SK-N-MC (cell line): ENCODE measurements at regions not wholly inside any gene's neighbourhood (a gene's known extent, or its start where the extent isn't known, plus 50 kb on each side); places are given as distances from the start of the nearest gene placed in this dataset.

Experiments used
- DNase-seq: peaks from one replicate; pipeline ENCODE4 v3.0.0-alpha.2; 2011; ENCODE audit warnings: low read depth, low spot score
- H3K27ac ChIP-seq: fragments of 200-600 bp; sonication (generic); 2 replicates; pipeline ENCODE4 v1.5.1; 2016; ENCODE audit warnings: mixed run types
- H3K36me3 ChIP-seq: fragments of 200-600 bp; sonication (generic); 2 replicates; pipeline ENCODE4 v1.6.1; 2017; ENCODE audit warnings: antibody characterized with exemption, low read length, mixed read lengths; ENCODE audit not compliant: insufficient read depth
- H3K4me3 ChIP-seq: fragments of 200-600 bp; sonication (generic); 2 replicates; pipeline ENCODE4 v1.5.1; 2016
- H3K9ac ChIP-seq: fragments of 200-600 bp; sonication (generic); 2 replicates; pipeline ENCODE4 v1.8.0; 2017; ENCODE audit warnings: mixed run types, mixed read lengths; ENCODE audit not compliant: insufficient read length
- H3K9me3 ChIP-seq: fragments of 200-600 bp; sonication (generic); 2 replicates; pipeline ENCODE4 v1.6.1; 2017; ENCODE audit warnings: low read depth, mild to moderate bottlenecking, antibody characterized with exemption, low read length, moderate library complexity, mixed read lengths
- EZH2 ChIP-seq: fragments of 200-600 bp; sonication (generic); IDR thresholded peaks from one replicate; pipeline ENCODE4 v1.6.1; 2017; ENCODE audit warnings: antibody characterized with exemption
- FOXP2 ChIP-seq: optimal IDR thresholded peaks from 2 replicates; pipeline ENCODE3; 2011; ENCODE audit warnings: mild to moderate bottlenecking, moderate library complexity; ENCODE audit not compliant: insufficient read depth; ENCODE audit errors: extremely low read length, control extremely low read depth
- POLR2AphosphoS5 ChIP-seq: IDR thresholded peaks from 2 replicates; pipeline ENCODE4 v1.6.1; 2012; ENCODE audit warnings: mild to moderate bottlenecking, low read depth, low read length, borderline replicate concordance

DNA sequence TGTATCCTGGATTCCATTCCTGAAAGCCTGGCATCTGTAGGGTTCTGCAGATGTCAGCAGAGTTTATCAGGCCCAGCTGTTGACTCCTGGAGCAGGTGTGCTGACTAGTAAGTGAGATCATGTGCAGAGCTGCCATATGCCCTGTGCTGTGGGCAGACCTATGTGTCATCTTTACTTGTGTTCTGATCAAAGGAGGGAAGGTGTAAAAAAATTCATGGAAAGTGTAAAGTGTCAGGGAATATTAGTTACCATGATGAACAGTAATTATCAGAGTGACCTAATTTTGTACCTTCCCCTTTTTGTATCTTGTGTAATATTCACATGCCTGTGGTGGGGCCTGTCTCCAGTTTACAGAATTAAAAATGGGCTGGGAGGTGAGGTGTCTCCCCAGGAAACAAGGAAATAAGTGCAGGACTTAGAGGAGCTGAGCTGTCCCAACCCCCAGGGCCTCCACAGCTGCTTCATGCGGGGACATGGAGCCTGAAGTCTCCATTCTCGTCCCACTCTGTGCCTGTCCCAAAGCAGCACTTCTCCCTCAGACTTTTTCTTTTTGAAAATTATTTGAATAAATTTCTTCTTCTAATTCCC is 148.2 kb upstream of the GGTLC1 start:
- no peak overlapping the region for H3K27ac ChIP-seq
- no peaks in the 10 kb centered on the region for H3K9me3 ChIP-seq
- no peaks in the 10 kb centered on the region for H3K36me3 ChIP-seq
- no peak for TF ChIP-seq FOXP2
- no peak for TF ChIP-seq EZH2
- no peak for TF ChIP-seq POLR2AphosphoS5
- H3K9ac ChIP-seq, result no peak overlapping the region
- DNase-seq, result no peak
- no peak overlapping the region for H3K4me3 ChIP-seq

GRCh38 chr20:24135781-24136180 is 147.2 kb upstream of the GGTLC1 start:
- Histone ChIP-seq H3K36me3 (no peaks in the 10 kb centered on the region), H3K27ac (no peak overlapping the region)

GRCh38 chr20:24134930-24135329 is 146.4 kb upstream of the GGTLC1 start:
- no peaks in the 10 kb centered on the region for H3K36me3 ChIP-seq
- no peak for DNase-seq
- H3K9ac ChIP-seq, result no peak overlapping the region
- no peaks in the 10 kb centered on the region for H3K9me3 ChIP-seq
- TF ChIP-seq EZH2 (no peak), POLR2AphosphoS5 (no peak), FOXP2 (no peak)
- no peak overlapping the region for H3K4me3 ChIP-seq
- H3K27ac ChIP-seq, result no peak overlapping the region

More at GRCh38 chr20:24135781-24136180, 147.2 kb upstream of the GGTLC1 start:
- no peak overlapping the region for H3K4me3 ChIP-seq
- H3K9ac ChIP-seq, result no peak overlapping the region
- no peak for TF ChIP-seq POLR2AphosphoS5
- TF ChIP-seq EZH2, result no peak
- no peak for TF ChIP-seq FOXP2
- no peaks in the 10 kb centered on the region for H3K9me3 ChIP-seq
- no peak for DNase-seq

GRCh38 chr20:24134284-24134683 is 145.7 kb upstream of the GGTLC1 start:
- no peak overlapping the region for H3K4me3 ChIP-seq
- no peaks in the 10 kb centered on the region for H3K9me3 ChIP-seq
- no peaks in the 10 kb centered on the region for H3K36me3 ChIP-seq
- no peak overlapping the region for H3K27ac ChIP-seq
- H3K9ac ChIP-seq, result no peak overlapping the region
- TF ChIP-seq POLR2AphosphoS5 (no peak), FOXP2 (no peak), EZH2 (no peak)
- no peak for DNase-seq

- Histone ChIP-seq H3K4me3 (no peak overlapping the region), H3K9me3 (no peaks in the 10 kb centered on the region), H3K9ac (no peak overlapping the region), H3K27ac (no peak overlapping the region), H3K36me3 (no peaks in the 10 kb centered on the region)
- DNase-seq, result no peak
- no peak for TF ChIP-seq FOXP2
- TF ChIP-seq EZH2, result no peak
- no peak for TF ChIP-seq POLR2AphosphoS5
Measured at GRCh38 chr20:24132246-24132645, 143.7 kb upstream of the GGTLC1 start.

DNA sequence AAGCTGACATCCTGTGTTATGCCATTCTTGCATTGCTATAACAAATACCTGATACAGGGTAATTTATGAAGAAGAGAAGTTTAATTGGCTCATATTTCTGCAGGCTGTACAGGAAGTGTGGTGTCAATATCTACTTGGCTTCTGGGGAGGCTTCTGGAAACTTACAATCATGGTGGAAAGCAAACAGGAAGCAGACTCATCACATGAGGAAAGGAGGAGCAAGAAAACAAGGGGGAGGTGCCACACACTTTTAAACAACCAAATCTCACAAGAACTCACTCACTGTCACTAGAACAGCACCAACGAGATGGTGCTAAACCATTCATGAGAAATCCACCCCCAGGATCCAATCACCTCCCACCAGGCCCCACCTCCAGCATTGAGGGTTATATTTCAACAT is 143.1 kb upstream of the GGTLC1 start:
- TF ChIP-seq POLR2AphosphoS5 (no peak), FOXP2 (no peak), EZH2 (no peak)
- Histone ChIP-seq H3K9me3 (no peaks in the 10 kb centered on the region), H3K27ac (no peak overlapping the region), H3K36me3 (no peaks in the 10 kb centered on the region), H3K4me3 (no peak overlapping the region), H3K9ac (no peak overlapping the region)
- no peak for DNase-seq

DNA sequence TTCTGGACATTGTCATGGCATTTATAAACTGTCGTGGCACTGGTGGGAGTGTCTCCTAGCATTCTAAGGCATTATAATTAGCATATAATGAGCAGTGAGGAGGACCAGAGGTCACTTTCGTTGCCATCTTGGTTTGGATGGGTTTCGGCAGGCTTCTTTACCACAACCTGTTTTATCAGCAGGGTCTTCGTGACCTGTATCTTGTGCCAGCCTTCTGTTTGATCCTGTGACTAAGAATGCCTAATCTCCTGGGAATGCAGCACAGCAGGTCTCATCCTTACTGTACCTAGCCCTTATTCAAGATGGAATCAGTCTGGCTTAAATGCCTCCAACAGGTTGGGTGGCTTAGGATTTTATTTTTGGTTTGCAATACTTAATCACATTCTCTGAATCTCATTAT is 142.7 kb upstream of the GGTLC1 start:
- no peak for DNase-seq
- H3K9me3 ChIP-seq, result no peaks in the 10 kb centered on the region
- H3K27ac ChIP-seq, result no peak overlapping the region
- H3K4me3 ChIP-seq, result no peak overlapping the region
- no peak overlapping the region for H3K9ac ChIP-seq
- H3K36me3 ChIP-seq, result no peaks in the 10 kb centered on the region
- TF ChIP-seq EZH2 (no peak), FOXP2 (no peak)

DNA sequence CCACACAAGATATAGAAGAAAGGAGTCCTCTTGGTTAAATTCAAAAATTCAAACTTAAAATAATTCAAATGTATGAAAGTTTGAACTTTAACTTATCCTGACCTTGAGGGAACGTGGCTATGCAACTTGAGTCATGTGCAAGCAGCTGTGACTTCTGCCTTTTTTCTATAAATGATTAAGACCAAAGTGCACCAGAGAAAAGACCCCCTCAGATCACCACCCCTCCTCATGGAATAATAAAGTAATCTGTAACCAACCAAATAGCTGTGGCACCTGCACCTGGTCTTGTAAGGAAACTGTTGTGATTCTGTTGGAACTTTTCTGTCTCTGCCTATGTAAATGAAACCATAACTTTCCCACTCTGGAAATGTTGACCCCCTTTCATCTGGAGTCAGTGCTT is 141.1 kb upstream of the GGTLC1 start:
- no peak for DNase-seq
- no peak overlapping the region for H3K4me3 ChIP-seq
- no peak overlapping the region for H3K9ac ChIP-seq
- TF ChIP-seq EZH2 (no peak), FOXP2 (no peak), POLR2AphosphoS5 (no peak)
- H3K36me3 ChIP-seq, result no peaks in the 10 kb centered on the region
- H3K27ac ChIP-seq, result no peak overlapping the region
- no peaks in the 10 kb centered on the region for H3K9me3 ChIP-seq

DNA sequence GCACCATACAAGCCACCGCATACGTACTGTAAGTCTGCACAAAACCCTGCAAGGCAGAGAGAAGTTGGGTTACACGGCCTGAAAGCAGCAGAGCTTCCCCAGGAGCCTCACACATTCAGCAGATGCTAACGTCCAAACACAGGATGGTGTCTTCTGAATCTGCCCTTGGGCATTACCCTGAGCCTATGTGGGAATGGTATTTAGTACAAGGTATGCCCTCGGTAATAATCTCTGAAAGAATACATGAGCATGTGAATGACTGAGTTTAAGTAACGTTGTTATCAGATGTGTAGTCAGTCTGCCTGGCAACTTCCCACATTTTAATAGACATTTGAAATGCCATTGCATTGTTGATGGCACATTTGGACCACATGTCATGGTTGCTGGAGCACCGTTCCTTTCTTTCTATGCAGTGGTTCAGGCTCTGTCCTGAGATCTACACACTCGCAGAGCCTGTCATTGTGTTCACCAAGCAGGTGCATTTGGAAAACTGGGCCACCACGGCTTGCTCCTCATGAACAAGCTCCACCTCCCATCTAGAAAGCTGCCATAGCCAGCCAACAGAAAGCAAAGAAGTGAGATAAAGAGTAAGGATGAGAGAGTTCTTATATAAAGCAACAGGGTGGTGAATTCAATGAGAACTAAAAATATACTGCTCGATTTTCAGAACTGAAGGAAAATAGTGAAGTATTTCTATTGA is 136.5 kb upstream of the GGTLC1 start:
- H3K4me3 ChIP-seq, result no peak overlapping the region
- DNase-seq, result no peak
- no peaks in the 10 kb centered on the region for H3K9me3 ChIP-seq
- no peak overlapping the region for H3K9ac ChIP-seq
- H3K36me3 ChIP-seq, result no peaks in the 10 kb centered on the region
- no peak for TF ChIP-seq POLR2AphosphoS5
- TF ChIP-seq FOXP2, result no peak
- TF ChIP-seq EZH2, result no peak
- H3K27ac ChIP-seq, result no peak overlapping the region
